Astrocyte of the cerebellum (primary cell): ENCODE measurements at regions not wholly inside any gene's neighbourhood (a gene's known extent, or its start where the extent isn't known, plus 50 kb on each side); places are given as distances from the start of the nearest gene placed in this dataset.

Experiments
- DNase-seq: peaks from one replicate; pipeline ENCODE4 v3.0.0-alpha.2; 2011; ENCODE audit warnings: low read depth
- H3K4me3 ChIP-seq: 2 replicates; pipeline ENCODE4 v1.5.1; 2011; ENCODE audit warnings: mild to moderate bottlenecking, low read depth, low read length, moderate library complexity
- CTCF ChIP-seq: IDR thresholded peaks from 2 replicates; pipeline ENCODE4 v1.5.1; 2012; ENCODE audit warnings: low read length, low read depth, moderate library complexity, mild to moderate bottlenecking; ENCODE audit errors: missing control alignments
- in situ Hi-C: cut with HindIII; loops from 2 replicates; pipeline ENCODE4 v1.10.0; 2017; ENCODE audit warnings: low sequenced_read_pairs

GRCh38 chr10:4186849-4187540 is 402.0 kb upstream of the KLF6 start:
- H3K4me3 ChIP-seq = no peak overlapping the region
- in situ Hi-C loops = no loop called here
- TF ChIP-seq CTCF = no peak
- no peak for DNase-seq

- H3K4me3 ChIP-seq = no peak overlapping the region
- in situ Hi-C loops = no loop called here
- TF ChIP-seq CTCF = no peak
- DNase-seq = peak; percentile 73
Observed at GRCh38 chr10:4183761-4184261, 398.8 kb upstream of the KLF6 start.

- no peak overlapping the region for H3K4me3 ChIP-seq
- in situ Hi-C loops = no loop called here
- no peak for DNase-seq
- no peak for TF ChIP-seq CTCF
Observed at GRCh38 chr10:4181621-4182049, 396.6 kb upstream of the KLF6 start.

GRCh38 chr10:4181081-4181480 is 396.1 kb upstream of the KLF6 start:
- in situ Hi-C loops = no loop called here
- no peak for TF ChIP-seq CTCF
- DNase-seq = no peak
- no peak overlapping the region for H3K4me3 ChIP-seq

- in situ Hi-C loops = no loop called here
- TF ChIP-seq CTCF = no peak
- H3K4me3 ChIP-seq = no peak overlapping the region
- DNase-seq = no peak
Observed at GRCh38 chr10:4177791-4178190, 392.8 kb upstream of the KLF6 start.

GRCh38 chr10:4176500-4177281 is 391.7 kb upstream of the KLF6 start:
- no peak overlapping the region for H3K4me3 ChIP-seq
- in situ Hi-C loops = no loop called here
- no peak for TF ChIP-seq CTCF
- no peak for DNase-seq
